GM21619 (cell line): ENCODE measurements at regions not wholly inside any gene's neighbourhood (a gene's known extent, or its start where the extent isn't known, plus 50 kb on each side); places are given as distances from the start of the nearest gene placed in this dataset.
"Not testable (repeated sequence)": the region's sequence is repeated elsewhere in the genome, so short reads cannot be mapped to it uniquely, and the experiment has no call there.

Source experiments
- ATAC-seq: cut with Tn5 transposase; IDR thresholded peaks from one replicate; pipeline ENCODE4 v1.9.1; 2021; ENCODE audit not compliant: unreplicated experiment

- ATAC-seq, result no peak
These were observed 68.9 kb upstream of the NFE2L3 start for GRCh38 chr7:26083113-26083512.

GRCh38 chr7:26084418-26084817, 67.6 kb upstream of the NFE2L3 start:
- no peak for ATAC-seq

DNA sequence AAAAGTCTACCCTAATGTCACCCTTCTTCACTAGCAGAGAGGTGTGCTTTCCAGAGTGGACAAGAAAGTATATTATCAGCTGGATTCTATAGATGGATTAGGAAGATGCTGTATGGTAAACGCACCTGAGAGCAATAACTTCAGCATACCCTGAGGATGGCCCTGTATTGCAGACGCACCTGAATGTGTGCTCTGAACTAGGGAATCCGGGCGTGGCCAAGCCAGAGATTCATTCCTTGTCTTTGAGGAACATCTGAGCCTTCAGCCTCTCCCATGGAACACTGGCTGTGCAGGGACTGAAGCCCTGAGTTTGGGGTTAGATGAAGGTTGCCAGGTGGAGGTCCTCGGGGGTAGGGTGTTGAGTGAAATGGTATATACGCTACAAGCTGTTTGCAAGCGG, 66.2 kb upstream of the NFE2L3 start:
- no peak for ATAC-seq

DNA sequence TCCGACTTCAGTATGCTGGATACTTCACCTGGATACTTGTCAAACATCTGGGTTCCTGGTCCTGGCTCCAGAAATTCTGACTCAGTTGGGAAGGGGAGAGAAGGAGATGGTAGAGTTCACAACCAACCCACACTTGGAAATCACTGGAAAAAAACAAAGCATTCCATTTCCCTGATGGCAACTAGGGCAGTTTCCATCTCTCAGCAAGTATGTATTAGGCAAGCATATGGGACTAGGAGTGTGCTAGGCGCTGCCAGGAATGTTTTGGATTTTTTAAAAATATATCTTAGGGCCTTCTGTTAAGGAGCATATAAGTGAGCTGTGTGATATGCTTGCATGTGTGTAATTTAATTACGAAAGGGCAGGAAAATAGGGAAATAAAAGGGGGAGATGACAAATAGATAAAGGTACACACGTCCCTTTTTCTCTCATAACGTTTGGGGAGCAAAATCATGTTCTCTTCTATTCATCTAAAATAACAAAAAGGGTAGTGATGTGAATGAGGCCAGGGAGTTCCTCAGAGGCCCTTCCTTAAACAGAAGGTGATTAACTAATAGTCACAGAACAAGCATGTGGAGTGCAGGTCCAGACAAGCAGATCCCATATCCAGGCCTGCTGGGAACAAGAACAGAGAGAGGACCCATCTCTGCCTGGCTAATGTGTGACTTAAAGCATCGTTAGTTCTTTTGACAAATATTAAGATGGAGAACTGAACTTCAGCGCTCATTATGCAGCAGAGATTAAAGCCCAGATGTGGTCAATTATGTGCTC, 64.5 kb upstream of the NFE2L3 start:
- no peak for ATAC-seq

- ATAC-seq, result not testable (repeated sequence)
These were observed 62.5 kb upstream of the NFE2L3 start for GRCh38 chr7:26089469-26089868.

DNA sequence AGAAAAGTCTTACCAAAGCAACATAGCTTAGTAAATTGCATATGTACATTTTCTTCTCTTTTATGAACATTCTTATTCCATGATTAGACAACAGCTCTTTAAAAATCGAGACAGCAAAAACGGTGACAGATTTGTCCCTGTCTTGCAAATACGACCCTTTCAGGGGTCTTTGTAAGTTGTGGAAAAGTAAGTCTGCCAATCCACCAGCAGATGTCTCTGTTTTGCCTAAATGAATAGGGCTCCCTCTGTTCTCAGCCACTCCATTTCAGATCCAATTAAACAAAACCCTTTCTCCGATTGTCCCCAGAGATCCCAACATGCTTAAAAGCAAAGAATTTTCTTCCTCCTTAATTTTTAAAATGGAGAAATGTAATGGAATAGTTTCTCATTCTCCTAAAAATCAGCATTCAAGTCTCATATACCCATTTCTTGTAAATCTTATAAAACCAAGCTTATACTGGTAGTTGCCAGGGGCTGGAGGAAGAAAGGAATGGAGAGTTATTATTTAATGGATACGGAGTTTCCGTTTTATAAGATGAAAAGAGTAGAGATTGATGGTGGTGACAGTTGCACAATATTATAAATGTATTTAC, 61.0 kb upstream of the NFE2L3 start:
- ATAC-seq, result peak; percentile 55

DNA sequence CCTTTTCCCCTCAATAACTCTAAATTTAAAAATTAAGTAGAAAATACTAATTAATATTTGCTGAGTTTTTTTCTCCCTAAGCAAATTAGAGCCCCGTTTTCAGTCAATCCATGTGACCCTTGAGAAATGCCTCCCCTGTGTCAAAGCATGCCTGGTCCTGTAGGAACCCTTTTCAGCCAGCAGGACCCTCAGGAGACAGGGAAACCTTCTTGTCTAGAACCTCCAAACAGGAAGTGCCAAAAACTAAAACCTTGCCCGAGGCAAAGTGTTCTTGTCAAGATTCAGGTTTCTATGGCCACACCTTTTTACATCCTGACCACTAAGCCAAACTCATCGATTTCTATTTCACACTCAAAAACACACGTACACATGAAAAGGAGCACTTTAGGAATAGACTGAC, 60.1 kb upstream of the NFE2L3 start:
- ATAC-seq, result no peak

DNA sequence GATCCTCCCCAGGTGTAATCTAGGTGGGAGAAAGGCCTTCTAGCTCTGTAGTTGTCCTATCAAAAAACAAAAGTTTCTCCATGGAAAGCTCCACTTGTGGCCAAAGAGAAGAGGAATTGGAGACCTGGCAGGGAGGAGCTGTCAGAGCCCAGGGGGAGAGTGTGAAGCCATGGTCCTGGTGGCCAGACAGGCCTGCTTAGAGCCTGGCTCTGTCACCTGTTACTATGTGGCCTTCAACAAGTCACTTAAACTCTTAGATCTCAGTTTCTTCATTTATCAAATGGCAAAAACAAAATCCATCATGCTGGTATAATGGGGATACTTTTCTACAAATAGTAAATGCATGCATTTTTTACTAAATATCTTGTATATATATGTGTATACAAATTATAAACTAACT, 59.0 kb upstream of the NFE2L3 start:
- no peak for ATAC-seq

DNA sequence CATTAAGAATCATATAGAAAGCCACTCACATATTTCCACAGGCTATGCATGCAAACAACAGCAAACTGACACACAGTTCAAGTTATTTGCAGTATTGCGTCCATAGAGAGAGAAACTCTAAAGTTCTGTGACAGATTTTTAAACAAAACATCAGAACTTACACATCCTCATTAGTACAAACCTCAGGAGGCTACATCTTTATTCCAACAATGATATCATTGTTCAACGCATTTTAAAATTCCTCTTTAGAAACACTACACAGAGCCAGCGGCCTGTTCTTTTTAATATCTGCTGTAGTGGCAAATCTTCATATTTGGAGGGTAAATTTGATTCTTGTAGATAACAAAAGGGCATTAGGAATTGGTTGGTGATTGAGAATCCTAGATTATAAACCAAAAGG, 55.9 kb upstream of the NFE2L3 start:
- no peak for ATAC-seq

- ATAC-seq, result no peak
These were observed 53.9 kb upstream of the NFE2L3 start for GRCh38 chr7:26097837-26098668.

DNA sequence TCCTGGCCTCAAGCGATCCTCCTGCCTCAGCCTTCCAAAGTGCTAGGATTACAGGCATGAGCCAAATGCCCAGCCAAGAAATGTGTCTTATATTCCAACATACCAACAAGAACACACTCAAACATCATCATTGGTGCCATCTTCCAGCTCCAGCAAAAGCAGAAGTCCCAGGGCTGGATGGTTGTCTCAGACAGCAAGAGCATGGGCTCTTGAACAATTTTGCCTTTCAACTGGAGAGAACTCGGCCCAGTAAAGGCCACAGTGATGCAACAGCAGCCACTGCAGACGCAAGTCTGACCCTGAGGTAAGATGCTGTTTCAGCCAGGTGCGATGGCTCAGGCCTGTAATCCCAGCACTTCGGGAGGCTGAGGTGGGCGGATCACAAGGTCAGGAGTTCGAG, 52.8 kb upstream of the NFE2L3 start:
- no peak for ATAC-seq

DNA sequence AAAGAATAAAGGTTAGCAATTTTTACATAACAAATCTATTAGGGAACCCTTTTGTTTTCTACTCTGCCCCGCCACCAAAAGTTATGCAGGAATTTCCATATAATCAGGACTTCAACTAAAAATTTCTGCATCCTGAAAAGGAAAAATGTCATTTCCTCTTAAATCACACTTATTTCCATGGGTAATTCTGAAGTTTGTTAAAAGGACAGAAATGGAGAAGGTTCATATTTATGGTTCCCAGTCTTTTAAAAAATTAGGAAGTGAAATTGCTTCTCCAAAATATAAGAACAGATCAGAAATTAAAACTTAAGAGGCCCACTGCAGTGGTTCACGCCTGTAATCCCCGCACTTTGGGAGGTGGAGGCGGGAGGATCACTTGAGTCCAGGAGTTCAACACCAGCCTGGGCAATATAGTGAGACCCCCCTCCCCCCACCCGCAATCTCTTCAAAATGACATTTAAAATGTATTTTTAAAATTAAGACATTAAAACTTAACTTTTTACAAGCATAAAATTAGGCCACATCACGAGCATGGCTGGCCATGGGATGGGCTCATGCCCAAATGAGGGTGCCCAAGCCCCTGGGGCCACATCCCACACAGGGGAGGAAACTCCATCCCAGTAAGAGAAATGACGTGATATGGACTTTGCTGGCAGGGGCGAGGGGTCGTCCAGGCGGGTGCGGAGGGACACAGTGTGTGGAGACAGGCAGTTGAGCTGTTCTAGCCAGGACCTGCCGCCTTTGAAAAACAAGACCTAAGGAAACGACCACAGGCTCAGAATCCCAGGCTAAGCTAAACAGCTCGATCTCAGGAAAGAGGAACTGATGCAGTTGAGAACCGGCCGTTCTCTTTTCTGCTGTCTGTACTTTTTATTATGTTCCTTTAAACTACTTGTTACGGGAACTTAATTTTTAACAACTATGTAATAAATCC, 51.3 kb upstream of the NFE2L3 start:
- no peak for ATAC-seq

DNA sequence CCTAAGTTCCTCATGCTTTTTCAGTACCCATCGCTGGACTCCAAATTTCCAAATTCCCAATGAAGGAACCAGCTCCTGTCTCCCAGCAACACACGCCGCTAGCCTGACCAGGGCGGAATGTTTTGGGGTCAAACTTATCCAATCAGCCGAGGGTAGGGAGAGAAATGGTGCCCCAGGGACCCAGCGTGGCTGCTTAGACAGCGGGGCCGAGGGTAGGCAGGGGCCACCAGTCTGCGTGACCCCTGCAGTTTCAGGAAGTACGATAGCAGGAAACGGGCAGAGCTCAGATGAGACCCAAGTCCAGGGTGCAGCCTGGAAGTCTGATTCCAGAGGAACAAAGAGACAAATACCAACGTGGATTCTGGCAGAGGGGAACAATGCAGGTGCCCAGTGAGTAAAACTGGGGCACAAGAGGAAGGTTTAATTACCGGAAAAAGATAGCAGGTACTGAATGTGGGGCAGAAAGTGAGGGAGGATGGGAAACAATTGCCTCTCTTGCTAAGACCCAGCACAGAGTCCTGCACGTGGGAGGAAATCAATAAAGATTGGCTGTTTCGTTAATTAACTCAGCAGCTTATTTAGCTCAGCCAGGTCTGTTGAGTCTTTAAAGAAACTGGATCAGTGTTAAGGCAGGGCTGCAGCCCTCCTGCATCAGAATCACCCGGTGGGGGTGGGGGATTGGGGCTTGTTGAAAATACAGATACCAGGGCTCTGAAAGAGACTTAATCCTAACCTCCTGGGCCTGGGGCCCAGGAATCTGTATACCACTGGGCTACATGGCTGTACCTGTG, 50.4 kb upstream of the NFE2L3 start:
- ATAC-seq, result peak; percentile 53

DNA sequence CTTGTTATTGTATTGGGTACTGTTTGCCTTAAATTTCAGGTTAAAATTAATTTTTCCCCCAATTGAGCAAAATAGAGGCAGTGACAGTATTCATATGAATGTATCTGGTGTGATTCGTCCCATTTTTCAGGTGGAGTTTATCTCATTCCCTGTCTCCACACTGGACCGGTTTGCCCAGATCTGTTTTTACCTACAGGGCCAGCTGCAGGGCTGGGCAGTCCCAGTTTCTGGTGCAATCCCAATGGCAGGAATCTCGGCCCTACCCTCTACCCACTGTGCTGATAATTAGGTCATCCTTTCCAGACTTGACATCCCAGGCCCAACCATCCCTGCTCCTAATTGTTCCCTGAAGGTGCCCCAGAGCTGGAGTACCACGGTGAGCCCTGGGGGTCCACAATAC, 49.8 kb upstream of the NFE2L3 start:
- ATAC-seq, result no peak
